ENCODE measurements at regions not wholly inside any gene's neighbourhood (a gene's known extent, or its start where the extent isn't known, plus 50 kb on each side); places are given as distances from the start of the nearest gene placed in this dataset.

DNA sequence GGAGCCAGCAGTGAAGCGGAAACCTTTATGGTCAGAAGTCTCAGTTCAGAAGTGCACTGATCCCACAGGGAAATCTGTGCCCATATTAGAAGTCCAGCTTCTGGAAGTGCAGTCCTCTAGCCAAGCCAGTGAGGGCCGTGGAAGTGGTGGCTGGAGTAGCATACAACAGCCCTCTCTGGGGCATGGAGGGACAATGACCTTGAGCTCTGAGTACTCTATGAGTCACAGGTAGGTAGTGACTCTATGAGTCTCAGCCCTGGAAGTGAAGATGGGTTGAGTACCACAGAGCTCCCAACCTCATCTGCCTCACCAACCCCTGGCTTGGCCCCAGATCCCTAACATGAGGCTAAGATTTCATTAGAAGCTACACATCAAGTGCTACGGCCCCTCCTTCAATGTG, 205.9 kb upstream of the PPP2R3A start:
- H3K4me3 ChIP-seq, result no peak overlapping the region
- H3K4me1 ChIP-seq, result no peaks in the 10 kb centered on the region
- no peaks in the 10 kb centered on the region for H3K36me3 ChIP-seq
- no peaks in the 10 kb centered on the region for H3K27me3 ChIP-seq
- TF ChIP-seq CTCF (IDR thresholded peaks at IDR 0.05), result no peak
- H3K27ac ChIP-seq, result no peak overlapping the region
- no peaks in the 10 kb centered on the region for H3K9me3 ChIP-seq
- DNase-seq (ENCODE audit: low spot score), result no peak

- no peak for DNase-seq (ENCODE audit: low spot score)
- Histone ChIP-seq H3K27me3 (no peaks in the 10 kb centered on the region), H3K27ac (no peak overlapping the region), H3K36me3 (no peaks in the 10 kb centered on the region), H3K4me3 (no peak overlapping the region), H3K4me1 (no peaks in the 10 kb centered on the region), H3K9me3 (no peaks in the 10 kb centered on the region)
- TF ChIP-seq CTCF (IDR thresholded peaks at IDR 0.05), result no peak
Observed at GRCh38 chr3:135760581-135760980, 204.9 kb upstream of the PPP2R3A start.

DNA sequence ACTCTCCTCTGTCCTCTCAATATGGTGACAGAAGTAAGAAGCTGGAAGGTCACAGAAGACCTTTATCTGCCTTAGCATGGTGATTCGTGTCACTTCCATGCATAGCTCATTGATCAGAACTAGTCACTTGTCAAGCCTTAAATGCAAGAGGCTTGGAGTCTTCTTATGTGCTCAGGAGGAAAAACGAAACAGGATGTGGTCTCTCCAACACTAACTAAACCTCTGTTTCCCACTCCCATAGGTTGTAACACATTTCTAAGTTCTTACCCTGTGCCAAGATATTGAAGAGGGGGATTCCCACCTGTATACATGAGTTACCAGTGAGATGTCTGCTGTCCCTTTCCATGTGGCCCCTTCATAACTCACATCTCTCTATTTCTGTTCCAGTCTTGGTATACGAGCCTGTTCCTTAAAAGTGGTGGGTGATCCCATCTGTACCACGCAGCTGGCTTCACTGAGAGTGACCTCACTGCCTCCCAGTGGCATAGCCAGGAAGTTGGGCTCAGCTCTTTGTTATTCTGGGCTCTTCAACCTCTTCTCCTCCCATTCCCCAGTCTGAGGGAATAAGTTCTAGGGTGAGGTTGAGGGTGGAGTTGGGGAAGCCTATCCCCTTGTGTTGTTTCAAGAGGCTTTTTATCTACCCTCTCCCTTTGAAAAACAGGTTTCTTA, 203.2 kb upstream of the PPP2R3A start:
- TF ChIP-seq CTCF (IDR thresholded peaks at IDR 0.05), result no peak
- Histone ChIP-seq H3K4me1 (no peaks in the 10 kb centered on the region), H3K36me3 (no peaks in the 10 kb centered on the region), H3K9me3 (no peaks in the 10 kb centered on the region), H3K4me3 (no peak overlapping the region), H3K27ac (no peak overlapping the region), H3K27me3 (no peaks in the 10 kb centered on the region)
- no peak for DNase-seq (ENCODE audit: low spot score)

- H3K4me1 ChIP-seq, result no peaks in the 10 kb centered on the region
- no peak for TF ChIP-seq CTCF (IDR thresholded peaks at IDR 0.05)
- H3K27me3 ChIP-seq, result no peaks in the 10 kb centered on the region
- no peak for DNase-seq (ENCODE audit: low spot score)
- no peak overlapping the region for H3K27ac ChIP-seq
- H3K9me3 ChIP-seq, result no peaks in the 10 kb centered on the region
- H3K4me3 ChIP-seq, result no peak overlapping the region
- H3K36me3 ChIP-seq, result no peaks in the 10 kb centered on the region
Observed at GRCh38 chr3:135766115-135766514, 199.4 kb upstream of the PPP2R3A start.

DNA sequence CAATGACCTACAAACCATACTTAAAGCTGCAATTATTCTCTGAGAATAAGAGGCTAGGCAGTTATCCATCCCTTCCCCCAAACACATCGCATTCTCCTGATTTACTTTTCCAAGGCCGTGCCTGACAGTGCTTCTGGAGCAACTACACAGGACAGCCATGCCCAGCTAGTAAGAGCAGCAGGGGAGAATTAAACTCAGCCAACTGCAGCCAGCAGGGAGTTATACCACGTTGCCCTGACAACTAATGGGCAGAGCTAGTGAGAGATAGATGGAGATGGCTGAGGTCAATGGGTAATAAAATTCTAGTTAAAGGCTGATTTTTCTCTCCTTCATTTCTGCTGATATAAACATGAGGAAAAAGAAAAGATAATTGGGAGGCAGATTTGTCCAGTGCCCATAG, 193.8 kb upstream of the PPP2R3A start:
- DNase-seq (ENCODE audit: low spot score), result no peak
- Histone ChIP-seq H3K27me3 (no peaks in the 10 kb centered on the region), H3K4me1 (no peaks in the 10 kb centered on the region), H3K27ac (no peak overlapping the region), H3K4me3 (no peak overlapping the region), H3K36me3 (no peaks in the 10 kb centered on the region), H3K9me3 (peaks cover 0 to 7% of the 10 kb centered on the region in 2 donors)
- TF ChIP-seq CTCF (IDR thresholded peaks at IDR 0.05), result no peak

- H3K4me1 ChIP-seq, result no peaks in the 10 kb centered on the region
- no peak overlapping the region for H3K27ac ChIP-seq
- H3K36me3 ChIP-seq, result no peaks in the 10 kb centered on the region
- H3K4me3 ChIP-seq, result no peak overlapping the region
- no peak for DNase-seq (ENCODE audit: low spot score)
- no peak for TF ChIP-seq CTCF (IDR thresholded peaks at IDR 0.05)
- peaks cover 0 to 8% of the 10 kb centered on the region in 2 donors for H3K9me3 ChIP-seq
- H3K27me3 ChIP-seq, result no peaks in the 10 kb centered on the region
Observed at GRCh38 chr3:135779024-135779423, 186.5 kb upstream of the PPP2R3A start.

Data from right atrium auricular region (tissue), 2 donors.